Liver (tissue), 2 donors: ENCODE measurements at regions not wholly inside any gene's neighbourhood (a gene's known extent, or its start where the extent isn't known, plus 50 kb on each side); places are given as distances from the start of the nearest gene placed in this dataset.

ENCODE experiments used
- CTCF ChIP-seq: fragments of 150-350 bp; IDR thresholded peaks from 2 replicates; pipeline ENCODE4 v1.5.1; 2017; ENCODE audit warnings: improper control_type of control experiment, low read depth, low read length; ENCODE audit not compliant: missing input control
- YY1 ChIP-seq: IDR thresholded peaks from 2 replicates; pipeline ENCODE4 v1.6.1; 2016; ENCODE audit warnings: antibody characterized with exemption, mild to moderate bottlenecking
- donor health status: healthy.

- TF ChIP-seq YY1 (no peak), CTCF (no peak)
Measured at GRCh38 chr11:41872426-41872825, 413.0 kb upstream of the LRRC4C start.
